ENCODE measurements at regions not wholly inside any gene's neighbourhood (a gene's known extent, or its start where the extent isn't known, plus 50 kb on each side); places are given as distances from the start of the nearest gene placed in this dataset.

- Histone ChIP-seq H3K9me3 (ENCODE audit: control insufficient read depth, insufficient read depth, low read length) (no peaks in the 10 kb centered on the region), H4K5ac (ENCODE audit: low read depth, low read length) (no peak overlapping the region), H3K9ac (ENCODE audit: low read depth, low read length) (no peak overlapping the region), H3K18ac (ENCODE audit: low read depth, low read length) (no peak overlapping the region), H3K14ac (replicated peaks; ENCODE audit: low read depth, low read length) (no peak overlapping the region), H4K91ac (ENCODE audit: insufficient read depth, low read depth, low read length) (no peak overlapping the region), H3K4me3 (ENCODE audit: insufficient read depth, low read depth, low read length) (no peak overlapping the region), H4K20me1 (ENCODE audit: insufficient read depth, low read length) (no peaks in the 10 kb centered on the region), H3K56ac (ENCODE audit: extremely low read depth, insufficient read depth, low read length) (no peak overlapping the region), H2BK120ac (ENCODE audit: low read depth, low read length) (no peak overlapping the region), H3K4me2 (ENCODE audit: low read depth, low read length) (no peak overlapping the region), H3K4me1 (ENCODE audit: control insufficient read depth, insufficient read depth, low read length) (no peaks in the 10 kb centered on the region), H2AK5ac (ENCODE audit: low read depth, low read length) (no peak overlapping the region), H4K8ac (ENCODE audit: low read depth in 2 of 2, low read length in 2 of 2) (no peak overlapping the region), H3K36me3 (ENCODE audit: control insufficient read depth, insufficient read depth, low read length) (no peaks in the 10 kb centered on the region), H3K27ac (ENCODE audit: insufficient read depth, low read length) (no peak overlapping the region), H2AK9ac (replicated peaks; ENCODE audit: low read depth, low read length, poor library complexity) (no peak overlapping the region), H3K27me3 (ENCODE audit: control insufficient read depth, insufficient read depth, low read length) (no peaks in the 10 kb centered on the region), H2BK20ac (ENCODE audit: low read depth, low read length) (no peak overlapping the region), H2BK5ac (ENCODE audit: low read depth, low read length, poor library complexity, severe bottlenecking) (no peak overlapping the region), H3K23ac (ENCODE audit: low read depth, low read length) (no peak overlapping the region), H2BK15ac (ENCODE audit: low read depth, low read length) (no peak overlapping the region), H3K4ac (ENCODE audit: low read depth, low read length) (no peak overlapping the region), H3K9me1 (ENCODE audit: insufficient read depth, low read length) (no peaks in the 10 kb centered on the region), H2AFZ (replicated peaks; ENCODE audit: low read length, poor library complexity) (no peak overlapping the region), H3K79me1 (ENCODE audit: low read depth in 1 of 2, low read length in 2 of 2) (no peaks in the 10 kb centered on the region)
- CTCF ChIA-PET: no interaction called here
- intact Hi-C loops (cut with micrococcal nuclease): no loop called here
- ATAC-seq (ENCODE audit: low read depth) (no peak), DNase-seq (no peak)
- WGBS, 2 experiments (ENCODE audit: extremely low coverage in 2 of 2, insufficient read length in 1 of 2): no CpG with 5 or more reads among the region's 3 CpGs
- in situ Hi-C loops (cut with MboI; ENCODE audit: low sequenced_read_pairs): no loop called here
- POLR2A ChIA-PET (ENCODE audit: unreplicated experiment): no interaction called here
- no TSS peak for BruUV-seq (replicated peaks)
- TF ChIP-seq CTCF (conservative IDR thresholded peaks at IDR 0.05; ENCODE audit: low read depth, low read length) (no peak), RCOR1 (IDR thresholded peaks at IDR 0.05; ENCODE audit: insufficient replicate concordance, low read length) (no peak), BHLHE40 (IDR thresholded peaks at IDR 0.05; ENCODE audit: low read depth, low read length) (no peak), RFX5 (IDR thresholded peaks at IDR 0.05; ENCODE audit: low read depth, low read length) (no peak), NFE2L2 (IDR thresholded peaks at IDR 0.05; ENCODE audit: low read depth, low read length) (no peak), MXI1 (IDR thresholded peaks at IDR 0.05; ENCODE audit: borderline replicate concordance, low read depth, low read length) (no peak), MAZ (IDR thresholded peaks at IDR 0.05; ENCODE audit: borderline replicate concordance, low read depth, low read length) (no peak), RAD21 (IDR thresholded peaks at IDR 0.05; ENCODE audit: low read length) (no peak), SMC3 (IDR thresholded peaks at IDR 0.05; ENCODE audit: low read depth, low read length) (no peak), CEBPB (IDR thresholded peaks at IDR 0.05; ENCODE audit: low read depth, low read length) (no peak), USF2 (IDR thresholded peaks at IDR 0.05; ENCODE audit: low read depth, low read length) (no peak), FOS (IDR thresholded peaks at IDR 0.05; ENCODE audit: low read depth, low read length) (no peak), POLR2A (IDR thresholded peaks at IDR 0.05; ENCODE audit: low read depth, low read length) (no peak), ELK1 (IDR thresholded peaks at IDR 0.05; ENCODE audit: borderline replicate concordance, low read depth, low read length) (no peak), MAFK (IDR thresholded peaks at IDR 0.05; ENCODE audit: low read depth, low read length) (no peak), CHD1 (IDR thresholded peaks at IDR 0.05; ENCODE audit: low read depth, low read length) (no peak)
- dilution Hi-C loops (cut with HindIII; ENCODE audit: low sequenced_read_pairs, unreplicated experiment): no loop called here
Observed at GRCh38 chr11:13552784-13553183, 57.0 kb upstream of the PTH start.

Measured in IMR-90 (cell line).